H1 (cell line): ENCODE measurements at regions not wholly inside any gene's neighbourhood (a gene's known extent, or its start where the extent isn't known, plus 50 kb on each side); places are given as distances from the start of the nearest gene placed in this dataset.

Experiments
- CBX8 ChIP-seq: fragments of 300-800, 300-1000 bp; sonication (generic); IDR thresholded peaks from 2 replicates; pipeline ENCODE4 v1.7.1; 2016; ENCODE audit warnings: low read depth, low read length, borderline replicate concordance
- CHD1 ChIP-seq: IDR thresholded peaks from 2 replicates; pipeline ENCODE4 v1.6.1; 2012; ENCODE audit warnings: low read depth, low read length, improper control_type of control experiment
- CHD7 ChIP-seq: fragments of 300-600 bp; sonication (generic); IDR thresholded peaks from 2 replicates; pipeline ENCODE4 v1.7.1; 2012; ENCODE audit warnings: low read length, moderate library complexity, mild to moderate bottlenecking, inconsistent platforms; ENCODE audit not compliant: insufficient replicate concordance
- EGR1 ChIP-seq: IDR thresholded peaks from 2 replicates; pipeline ENCODE4 v1.6.1; 2011; ENCODE audit warnings: low read depth, low read length, borderline replicate concordance
- MAFK ChIP-seq: IDR thresholded peaks from 2 replicates; pipeline ENCODE4 v1.6.1; 2012; ENCODE audit warnings: low read depth, mild to moderate bottlenecking, improper control_type of control experiment, low read length
- NANOG ChIP-seq: IDR thresholded peaks from 2 replicates; pipeline ENCODE4 v1.6.1; 2011; ENCODE audit warnings: low read length, low read depth, mild to moderate bottlenecking, inconsistent platforms; ENCODE audit not compliant: insufficient read depth, poor library complexity, severe bottlenecking
- POU5F1 ChIP-seq: IDR thresholded peaks from 2 replicates; pipeline ENCODE4 v1.6.1; 2011; ENCODE audit warnings: low read depth, mild to moderate bottlenecking, low read length, moderate library complexity
- RXRA ChIP-seq: IDR thresholded peaks from 2 replicates; pipeline ENCODE4 v1.6.1; 2011; ENCODE audit warnings: low read depth, mild to moderate bottlenecking, low read length, moderate library complexity; ENCODE audit not compliant: insufficient read depth
- SIN3A ChIP-seq, 2 experiments: IDR thresholded peaks in 1 of 2; conservative IDR thresholded peaks in 1 of 2; 2 replicates each; pipeline ENCODE4 v1.6.1; 2011 to 2012; ENCODE audit warnings: low read length in 2 of 2, improper control_type of control experiment in 1 of 2, low read depth in 1 of 2, mild to moderate bottlenecking in 1 of 2
- SIRT6 ChIP-seq: IDR thresholded peaks from one replicate; pipeline ENCODE4 v1.7.1; 2012; ENCODE audit warnings: low read length, inconsistent platforms
- SP4 ChIP-seq: IDR thresholded peaks from 2 replicates; pipeline ENCODE4 v1.6.1; 2012; ENCODE audit warnings: low read length, inconsistent platforms
- SRF ChIP-seq: IDR thresholded peaks from 2 replicates; pipeline ENCODE4 v1.6.1; 2011; ENCODE audit warnings: mild to moderate bottlenecking, low read depth, low read length, moderate library complexity
- TBP ChIP-seq: IDR thresholded peaks from 2 replicates; pipeline ENCODE4 v1.6.1; 2011; ENCODE audit warnings: low read depth, low read length, improper control_type of control experiment
- TCF12 ChIP-seq: IDR thresholded peaks from 2 replicates; pipeline ENCODE4 v1.6.1; 2011; ENCODE audit warnings: low read depth, mild to moderate bottlenecking, low read length

- TF ChIP-seq CHD7 = no peak
- no peak for TF ChIP-seq SIRT6
- TF ChIP-seq TCF12 = no peak
- no peak for TF ChIP-seq CHD1
- no peak for TF ChIP-seq POU5F1
- no peak for TF ChIP-seq MAFK
- no peak for TF ChIP-seq SIN3A (conservative IDR thresholded peaks at IDR 0.05 in 1 of 2, IDR thresholded peaks at IDR 0.05 in 1 of 2; ENCODE audit: low read depth in 1 of 2, low read length in 2 of 2)
- no peak for TF ChIP-seq CBX8
- TF ChIP-seq RXRA = no peak
- TF ChIP-seq EGR1 = no peak
- no peak for TF ChIP-seq SRF
- no peak for TF ChIP-seq NANOG
- no peak for TF ChIP-seq SP4
- TF ChIP-seq TBP = no peak
Measured at GRCh38 chr4:115759231-115759630, 645.8 kb upstream of the NDST4 start (continued).
